C4-2B (cell line): ENCODE measurements at regions not wholly inside any gene's neighbourhood (a gene's known extent, or its start where the extent isn't known, plus 50 kb on each side); places are given as distances from the start of the nearest gene placed in this dataset.

Experiments
- ZFX ChIP-seq: fragments of 450-650 bp; IDR thresholded peaks from 2 replicates; pipeline ENCODE4 v1.6.1; 2017
- TF ChIP-seq, protein P1 (sequence below): fragments of 450-650 bp; conservative IDR thresholded peaks from 2 replicates; pipeline ENCODE4 v1.5.1; 2017; ENCODE audit warnings: mild to moderate bottlenecking

DNA sequence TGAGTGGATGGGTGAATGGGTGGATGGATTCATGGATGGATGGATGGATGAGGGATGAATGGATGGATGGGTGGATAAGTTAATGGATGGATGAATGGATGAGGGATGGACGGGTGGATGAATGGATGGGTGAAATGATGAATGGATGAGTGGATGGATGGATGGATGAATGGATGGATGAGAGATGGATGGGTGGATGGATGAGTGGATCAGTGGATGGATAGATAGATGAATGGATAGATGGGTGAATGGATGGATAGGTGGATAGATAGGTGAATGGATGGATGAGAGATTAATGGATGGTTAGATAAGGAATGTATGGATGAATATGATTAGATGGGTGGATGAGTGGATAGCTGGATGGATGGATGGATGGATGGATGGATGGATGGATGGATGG, 313.5 kb downstream of the NPHP4 start:
- TF ChIP-seq, protein P1, sequence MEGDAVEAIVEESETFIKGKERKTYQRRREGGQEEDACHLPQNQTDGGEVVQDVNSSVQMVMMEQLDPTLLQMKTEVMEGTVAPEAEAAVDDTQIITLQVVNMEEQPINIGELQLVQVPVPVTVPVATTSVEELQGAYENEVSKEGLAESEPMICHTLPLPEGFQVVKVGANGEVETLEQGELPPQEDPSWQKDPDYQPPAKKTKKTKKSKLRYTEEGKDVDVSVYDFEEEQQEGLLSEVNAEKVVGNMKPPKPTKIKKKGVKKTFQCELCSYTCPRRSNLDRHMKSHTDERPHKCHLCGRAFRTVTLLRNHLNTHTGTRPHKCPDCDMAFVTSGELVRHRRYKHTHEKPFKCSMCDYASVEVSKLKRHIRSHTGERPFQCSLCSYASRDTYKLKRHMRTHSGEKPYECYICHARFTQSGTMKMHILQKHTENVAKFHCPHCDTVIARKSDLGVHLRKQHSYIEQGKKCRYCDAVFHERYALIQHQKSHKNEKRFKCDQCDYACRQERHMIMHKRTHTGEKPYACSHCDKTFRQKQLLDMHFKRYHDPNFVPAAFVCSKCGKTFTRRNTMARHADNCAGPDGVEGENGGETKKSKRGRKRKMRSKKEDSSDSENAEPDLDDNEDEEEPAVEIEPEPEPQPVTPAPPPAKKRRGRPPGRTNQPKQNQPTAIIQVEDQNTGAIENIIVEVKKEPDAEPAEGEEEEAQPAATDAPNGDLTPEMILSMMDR: no peak
- no peak for TF ChIP-seq ZFX
